ENCODE measurements at regions not wholly inside any gene's neighbourhood (a gene's known extent, or its start where the extent isn't known, plus 50 kb on each side); places are given as distances from the start of the nearest gene placed in this dataset.

DNA sequence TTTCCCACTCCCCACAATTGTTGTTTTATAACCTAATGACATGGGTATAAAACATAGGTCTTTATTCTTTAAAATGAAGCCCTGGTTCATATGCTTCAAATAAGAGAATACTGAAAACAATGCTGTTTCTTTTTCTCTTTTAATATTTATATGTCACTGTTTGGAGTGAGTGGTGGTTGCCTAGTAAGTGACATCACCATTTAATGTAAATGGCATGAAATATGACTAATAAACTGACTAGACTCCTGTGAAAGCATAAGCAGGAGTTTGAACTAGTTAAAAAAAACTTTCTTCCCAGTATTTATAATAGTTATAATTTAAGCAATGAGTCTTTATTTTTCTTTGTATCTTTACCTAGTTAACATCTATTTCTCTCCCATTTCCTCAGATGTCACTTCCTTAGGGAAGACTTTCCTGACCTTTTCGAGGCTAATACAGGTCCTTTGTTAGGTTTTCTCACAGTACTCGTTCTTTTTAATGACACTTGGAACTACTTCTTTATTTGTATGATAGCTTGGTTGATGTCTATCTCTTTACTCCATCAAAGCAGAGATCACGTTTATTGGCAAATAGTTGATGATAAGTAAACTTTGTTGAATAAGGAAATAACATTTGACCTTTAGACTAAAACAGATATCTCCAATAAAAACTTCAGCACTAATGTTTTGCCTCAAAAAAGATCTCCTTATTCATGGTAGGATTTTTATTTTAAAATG is 105.4 kb upstream of the PDC start:
- TF ChIP-seq, protein P1, sequence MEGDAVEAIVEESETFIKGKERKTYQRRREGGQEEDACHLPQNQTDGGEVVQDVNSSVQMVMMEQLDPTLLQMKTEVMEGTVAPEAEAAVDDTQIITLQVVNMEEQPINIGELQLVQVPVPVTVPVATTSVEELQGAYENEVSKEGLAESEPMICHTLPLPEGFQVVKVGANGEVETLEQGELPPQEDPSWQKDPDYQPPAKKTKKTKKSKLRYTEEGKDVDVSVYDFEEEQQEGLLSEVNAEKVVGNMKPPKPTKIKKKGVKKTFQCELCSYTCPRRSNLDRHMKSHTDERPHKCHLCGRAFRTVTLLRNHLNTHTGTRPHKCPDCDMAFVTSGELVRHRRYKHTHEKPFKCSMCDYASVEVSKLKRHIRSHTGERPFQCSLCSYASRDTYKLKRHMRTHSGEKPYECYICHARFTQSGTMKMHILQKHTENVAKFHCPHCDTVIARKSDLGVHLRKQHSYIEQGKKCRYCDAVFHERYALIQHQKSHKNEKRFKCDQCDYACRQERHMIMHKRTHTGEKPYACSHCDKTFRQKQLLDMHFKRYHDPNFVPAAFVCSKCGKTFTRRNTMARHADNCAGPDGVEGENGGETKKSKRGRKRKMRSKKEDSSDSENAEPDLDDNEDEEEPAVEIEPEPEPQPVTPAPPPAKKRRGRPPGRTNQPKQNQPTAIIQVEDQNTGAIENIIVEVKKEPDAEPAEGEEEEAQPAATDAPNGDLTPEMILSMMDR (IDR thresholded peaks at IDR 0.05; ENCODE audit: control insufficient read depth, insufficient read depth, low read depth, low read length, missing control alignments): no peak
- DNase-seq (ENCODE audit: low read depth): no peak
- no peak overlapping the region for H3K4me3 ChIP-seq (ENCODE audit: control insufficient read depth, low read depth, low read length)

DNA sequence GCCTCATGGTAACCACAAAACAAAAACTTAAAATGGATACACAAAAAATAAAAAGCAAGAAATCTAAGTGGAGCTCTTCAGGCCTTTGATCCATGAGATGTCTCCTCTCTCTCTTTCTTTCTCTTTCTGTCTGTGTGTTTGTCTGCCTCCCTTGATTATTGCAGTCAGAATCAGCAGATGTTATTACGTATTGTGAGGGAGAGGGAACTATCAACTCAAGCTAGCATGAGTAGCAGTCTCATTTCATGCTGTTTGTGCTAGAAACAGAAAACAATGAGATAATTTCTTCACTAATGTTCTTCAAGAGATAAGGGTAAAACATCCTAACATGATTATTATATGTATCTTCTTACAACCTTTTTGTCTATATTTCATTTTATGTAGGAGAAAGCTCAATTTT is 103.7 kb upstream of the PDC start:
- TF ChIP-seq, protein P1 (IDR thresholded peaks at IDR 0.05; ENCODE audit: control insufficient read depth, insufficient read depth, low read depth, low read length, missing control alignments): no peak
- no peak overlapping the region for H3K4me3 ChIP-seq (ENCODE audit: control insufficient read depth, low read depth, low read length)
- no peak for DNase-seq (ENCODE audit: low read depth)

DNA sequence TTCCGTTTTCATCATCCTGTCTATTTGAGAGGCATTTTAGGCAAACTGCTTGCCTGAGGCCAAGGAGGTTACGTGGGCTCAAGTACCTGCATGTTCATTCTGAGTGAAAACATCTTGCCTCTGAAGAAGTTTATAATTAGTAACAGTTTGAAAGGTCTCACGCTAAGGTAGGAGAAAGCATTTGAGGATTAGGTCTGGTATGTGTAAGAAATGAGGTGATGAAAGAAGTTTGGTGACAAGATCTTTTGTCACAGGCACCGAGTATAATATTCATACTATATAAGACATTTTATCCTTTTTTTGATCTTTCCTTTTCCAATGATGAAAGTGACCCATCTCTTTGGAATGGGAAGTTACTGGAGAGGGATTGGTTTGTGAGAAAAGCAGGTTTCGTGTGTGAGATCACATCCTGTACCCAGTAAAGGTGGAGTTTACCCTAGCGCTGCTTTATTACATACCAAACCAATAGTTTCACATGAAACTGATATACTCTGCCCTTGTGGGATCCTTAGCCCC is 98.7 kb upstream of the PDC start:
- no peak for DNase-seq (ENCODE audit: low read depth)
- H3K4me3 ChIP-seq (ENCODE audit: control insufficient read depth, low read depth, low read length): no peak overlapping the region
- TF ChIP-seq, protein P1 (IDR thresholded peaks at IDR 0.05; ENCODE audit: control insufficient read depth, insufficient read depth, low read depth, low read length, missing control alignments): no peak

DNA sequence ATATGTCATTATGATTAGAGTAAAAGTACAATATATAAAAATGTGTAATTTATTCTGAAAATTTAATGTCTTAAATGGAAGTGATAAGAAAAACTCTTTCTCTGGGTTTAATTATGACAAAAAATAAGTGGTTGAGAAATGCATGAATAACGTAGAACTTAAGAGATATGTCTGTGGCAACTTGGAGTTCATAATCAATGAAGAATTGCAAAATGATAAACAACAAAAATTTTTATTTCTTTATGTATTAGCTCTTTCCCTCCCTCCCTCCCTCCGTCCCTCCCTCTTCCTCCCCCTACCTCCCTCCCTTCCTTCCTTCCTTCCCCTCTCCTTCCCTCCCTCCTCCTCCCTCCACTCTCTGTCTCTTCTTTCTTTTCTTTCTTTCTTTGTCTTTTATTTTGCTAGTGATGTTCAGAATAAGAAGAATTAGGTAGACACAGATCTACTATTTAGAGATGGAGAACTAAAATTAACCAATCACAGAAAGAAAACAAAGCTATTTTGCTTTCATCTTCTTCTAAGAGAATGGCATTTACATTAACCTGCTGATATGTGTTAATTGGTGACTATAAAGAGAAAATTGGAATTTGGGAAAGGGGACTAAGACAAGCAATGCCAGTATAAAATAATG is 96.3 kb upstream of the PDC start:
- TF ChIP-seq, protein P1 (IDR thresholded peaks at IDR 0.05; ENCODE audit: control insufficient read depth, insufficient read depth, low read depth, low read length, missing control alignments): no peak
- no peak for DNase-seq (ENCODE audit: low read depth)
- H3K4me3 ChIP-seq (ENCODE audit: control insufficient read depth, low read depth, low read length): no peak overlapping the region

DNA sequence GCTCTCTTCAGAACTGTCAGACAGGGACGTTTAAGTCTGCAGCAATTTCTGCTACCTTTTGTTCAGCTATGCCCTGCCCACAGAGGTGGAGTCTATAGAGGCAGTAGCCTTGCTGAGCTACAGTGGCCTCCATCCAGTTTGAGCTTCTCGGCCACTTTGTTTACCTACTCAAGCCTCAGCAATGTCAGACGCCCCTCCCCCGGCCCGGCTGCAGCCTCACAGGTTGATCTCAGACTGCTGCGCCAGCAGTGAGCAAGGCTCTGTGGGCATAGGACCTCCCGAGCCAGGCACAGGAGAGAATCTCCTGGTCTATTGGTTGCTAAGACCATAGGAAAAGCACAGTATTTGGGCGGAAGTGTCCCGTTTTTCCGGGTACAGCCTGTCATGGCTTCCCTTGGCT is 89.9 kb upstream of the PDC start:
- TF ChIP-seq, protein P1 (IDR thresholded peaks at IDR 0.05; ENCODE audit: control insufficient read depth, insufficient read depth, low read depth, low read length, missing control alignments): no peak
- DNase-seq (ENCODE audit: low read depth): no peak
- H3K4me3 ChIP-seq (ENCODE audit: control insufficient read depth, low read depth, low read length): no peak overlapping the region

DNA sequence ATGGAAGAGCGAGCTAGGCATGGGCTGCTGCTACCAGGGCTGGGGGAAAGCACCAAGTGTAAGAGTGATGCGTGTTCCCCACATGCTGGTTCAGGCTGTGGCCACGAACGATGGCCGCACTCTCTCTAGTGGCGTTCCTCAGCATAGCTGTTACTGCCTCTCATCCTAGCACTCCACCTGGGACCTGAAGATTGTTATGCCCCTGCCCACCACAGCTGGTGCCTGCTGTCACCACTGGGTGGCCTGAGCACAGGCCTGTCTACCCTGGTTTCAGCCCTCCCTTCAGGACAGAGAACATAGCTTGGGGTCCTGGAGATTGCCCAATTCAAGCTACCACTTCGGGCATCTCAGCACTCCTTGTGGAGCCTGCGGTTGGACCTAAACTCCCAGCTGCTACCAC is 80.1 kb upstream of the PDC start:
- DNase-seq (ENCODE audit: low read depth): no peak
- no peak overlapping the region for H3K4me3 ChIP-seq (ENCODE audit: control insufficient read depth, low read depth, low read length)
- TF ChIP-seq, protein P1 (IDR thresholded peaks at IDR 0.05; ENCODE audit: control insufficient read depth, insufficient read depth, low read depth, low read length, missing control alignments): no peak
